Right atrium auricular region (tissue), 2 donors: ENCODE measurements at regions not wholly inside any gene's neighbourhood (a gene's known extent, or its start where the extent isn't known, plus 50 kb on each side); places are given as distances from the start of the nearest gene placed in this dataset.

ENCODE experiments used
- DNase-seq: peaks from one replicate; pipeline ENCODE4 v3.0.0-alpha.2; 2019; ENCODE audit warnings: low spot score
- H3K27ac ChIP-seq, 2 donors: fragments of 200-600 bp; sonication (generic); 1 replicate in 1 of 2; 2 replicates in 1 of 2; pipeline ENCODE4 v1.5.1; 2016 to 2019
- H3K27me3 ChIP-seq, 2 donors: fragments of 200-600 bp; sonication (generic); one replicate each; pipeline versions ENCODE4 v1.5.1 to v1.6.0; 2017 to 2019
- H3K36me3 ChIP-seq: fragments of 200-600 bp; sonication (generic); one replicate; pipeline ENCODE4 v1.5.1; 2016
- H3K4me1 ChIP-seq, 2 donors: fragments of 200-600 bp; sonication (generic); one replicate each; pipeline versions ENCODE4 v1.5.1 to v1.6.0; 2017 to 2019
- H3K4me3 ChIP-seq, 2 donors: fragments of 200-600 bp; sonication (generic); 1 replicate in 1 of 2; 2 replicates in 1 of 2; pipeline ENCODE4 v1.5.1; 2017 to 2019; ENCODE audit warnings: mild to moderate bottlenecking in 1 of 2, moderate library complexity in 1 of 2
- H3K9me3 ChIP-seq, 2 donors: fragments of 200-600 bp; sonication (generic); one replicate each; pipeline ENCODE4 v1.5.1; 2019
- CTCF ChIP-seq, 2 donors: fragments of 200-600 bp; sonication (generic); IDR thresholded peaks; one replicate each; pipeline ENCODE4 v1.5.1; 2019; ENCODE audit warnings: antibody characterized with exemption in 2 of 2

GRCh38 chr9:23451802-23452418 lies 374.1 kb downstream of the ELAVL2 start:
- Histone ChIP-seq H3K27ac (no peak overlapping the region), H3K36me3 (no peaks in the 10 kb centered on the region), H3K4me3 (no peak overlapping the region), H3K9me3 (no peaks in the 10 kb centered on the region), H3K4me1 (no peaks in the 10 kb centered on the region), H3K27me3 (no peaks in the 10 kb centered on the region)
- no peak for TF ChIP-seq CTCF (IDR thresholded peaks at IDR 0.05)
- DNase-seq, result no peak

GRCh38 chr9:23464275-23464674 lies 361.8 kb downstream of the ELAVL2 start:
- H3K4me3 ChIP-seq, result no peak overlapping the region
- no peak for TF ChIP-seq CTCF (IDR thresholded peaks at IDR 0.05)

GRCh38 chr9:23467276-23467675 lies 358.8 kb downstream of the ELAVL2 start:
- H3K27ac ChIP-seq, result no peak overlapping the region
- DNase-seq, result no peak
- no peaks in the 10 kb centered on the region for H3K36me3 ChIP-seq
- TF ChIP-seq CTCF (IDR thresholded peaks at IDR 0.05), result no peak
- H3K4me1 ChIP-seq, result no peaks in the 10 kb centered on the region
- no peaks in the 10 kb centered on the region for H3K27me3 ChIP-seq
- no peak overlapping the region for H3K4me3 ChIP-seq
- no peaks in the 10 kb centered on the region for H3K9me3 ChIP-seq

More at GRCh38 chr9:23464275-23464674, 361.8 kb downstream of the ELAVL2 start:
- H3K27ac ChIP-seq, result no peak overlapping the region
- H3K36me3 ChIP-seq, result no peaks in the 10 kb centered on the region
- no peaks in the 10 kb centered on the region for H3K27me3 ChIP-seq
- no peak for DNase-seq
- no peaks in the 10 kb centered on the region for H3K4me1 ChIP-seq
- H3K9me3 ChIP-seq, result no peaks in the 10 kb centered on the region

- H3K27me3 ChIP-seq, result no peaks in the 10 kb centered on the region
- TF ChIP-seq CTCF (IDR thresholded peaks at IDR 0.05), result no peak
- DNase-seq, result no peak
- H3K9me3 ChIP-seq, result no peaks in the 10 kb centered on the region
- no peak overlapping the region for H3K4me3 ChIP-seq
- no peaks in the 10 kb centered on the region for H3K36me3 ChIP-seq
- H3K27ac ChIP-seq, result no peak overlapping the region
- no peaks in the 10 kb centered on the region for H3K4me1 ChIP-seq
These were observed 348.1 kb downstream of the ELAVL2 start for GRCh38 chr9:23477908-23478307.

GRCh38 chr9:23483566-23483965 lies 342.5 kb downstream of the ELAVL2 start:
- no peak for TF ChIP-seq CTCF (IDR thresholded peaks at IDR 0.05)
- Histone ChIP-seq H3K27me3 (no peaks in the 10 kb centered on the region), H3K4me1 (no peaks in the 10 kb centered on the region), H3K27ac (no peak overlapping the region), H3K36me3 (no peaks in the 10 kb centered on the region), H3K4me3 (no peak overlapping the region), H3K9me3 (no peaks in the 10 kb centered on the region)
- no peak for DNase-seq
